ENCODE measurements at regions not wholly inside any gene's neighbourhood (a gene's known extent, or its start where the extent isn't known, plus 50 kb on each side); places are given as distances from the start of the nearest gene placed in this dataset.
"Not testable (repeated sequence)": the region's sequence is repeated elsewhere in the genome, so short reads cannot be mapped to it uniquely, and the experiment has no call there.

GRCh38 chr12:127829281-127830064 lies 437.5 kb upstream of the TMEM132C start:
- H3K4me3 ChIP-seq (ENCODE audit: low read depth, low read length): no peak overlapping the region

GRCh38 chr12:127830065-127830460 lies 436.9 kb upstream of the TMEM132C start:
- no peak overlapping the region for H3K4me3 ChIP-seq (ENCODE audit: low read depth, low read length)
- H3K9me3 ChIP-seq (ENCODE audit: severe bottlenecking): no peaks in the 10 kb centered on the region
- no peak for TF ChIP-seq CTCF (IDR thresholded peaks at IDR 0.05; ENCODE audit: low read depth, low read length)
- no peak overlapping the region for H3K27ac ChIP-seq
- DNase-seq: no peak
- H3K27me3 ChIP-seq (ENCODE audit: insufficient read depth, low read depth, severe bottlenecking): no peaks in the 10 kb centered on the region
- H3K36me3 ChIP-seq: no peaks in the 10 kb centered on the region

More at GRCh38 chr12:127829281-127830064, 437.5 kb upstream of the TMEM132C start:
- H3K36me3 ChIP-seq: no peaks in the 10 kb centered on the region
- no peak overlapping the region for H3K27ac ChIP-seq
- no peak for TF ChIP-seq CTCF (IDR thresholded peaks at IDR 0.05; ENCODE audit: low read depth, low read length)
- H3K9me3 ChIP-seq (ENCODE audit: severe bottlenecking): no peaks in the 10 kb centered on the region
- H3K27me3 ChIP-seq (ENCODE audit: insufficient read depth, low read depth, severe bottlenecking): no peaks in the 10 kb centered on the region
- no peak for DNase-seq

GRCh38 chr12:127830730-127831129 lies 436.2 kb upstream of the TMEM132C start:
- no peak for DNase-seq
- TF ChIP-seq CTCF (IDR thresholded peaks at IDR 0.05; ENCODE audit: low read depth, low read length): no peak
- H3K27me3 ChIP-seq (ENCODE audit: insufficient read depth, low read depth, severe bottlenecking): no peaks in the 10 kb centered on the region

GRCh38 chr12:127832172-127832571 lies 434.8 kb upstream of the TMEM132C start:
- no peaks in the 10 kb centered on the region for H3K9me3 ChIP-seq (ENCODE audit: severe bottlenecking)
- no peak overlapping the region for H3K4me3 ChIP-seq (ENCODE audit: low read depth, low read length)
- no peak for DNase-seq
- H3K27me3 ChIP-seq (ENCODE audit: insufficient read depth, low read depth, severe bottlenecking): no peaks in the 10 kb centered on the region
- TF ChIP-seq CTCF (IDR thresholded peaks at IDR 0.05; ENCODE audit: low read depth, low read length): no peak
- no peak overlapping the region for H3K27ac ChIP-seq
- no peaks in the 10 kb centered on the region for H3K36me3 ChIP-seq

More at GRCh38 chr12:127830730-127831129, 436.2 kb upstream of the TMEM132C start:
- Histone ChIP-seq H3K4me3 (ENCODE audit: low read depth, low read length) (no peak overlapping the region), H3K9me3 (ENCODE audit: severe bottlenecking) (no peaks in the 10 kb centered on the region), H3K27ac (no peak overlapping the region), H3K36me3 (no peaks in the 10 kb centered on the region)

- H3K9me3 ChIP-seq (ENCODE audit: severe bottlenecking); H3K36me3 ChIP-seq; H3K4me3 ChIP-seq (ENCODE audit: low read depth, low read length); H3K27ac ChIP-seq; H3K27me3 ChIP-seq (ENCODE audit: insufficient read depth, low read depth, severe bottlenecking); DNase-seq: not testable (repeated sequence)
Observed at GRCh38 chr12:127836802-127837201, 430.2 kb upstream of the TMEM132C start.

GRCh38 chr12:127857661-127858060 lies 409.3 kb upstream of the TMEM132C start:
- Histone ChIP-seq H3K9me3 (ENCODE audit: severe bottlenecking) (no peaks in the 10 kb centered on the region), H3K27me3 (ENCODE audit: insufficient read depth, low read depth, severe bottlenecking) (peaks cover 3% of the 10 kb centered on the region), H3K4me3 (ENCODE audit: low read depth, low read length) (no peak overlapping the region), H3K36me3 (no peaks in the 10 kb centered on the region), H3K27ac (no peak overlapping the region)
- no peak for TF ChIP-seq CTCF (IDR thresholded peaks at IDR 0.05; ENCODE audit: low read depth, low read length)
- DNase-seq: no peak
